PC-3 (cell line): ENCODE measurements at regions not wholly inside any gene's neighbourhood (a gene's known extent, or its start where the extent isn't known, plus 50 kb on each side); places are given as distances from the start of the nearest gene placed in this dataset.

ENCODE experiments used
- EZH2 ChIP-seq: fragments of 300-600 bp; sonication (generic); IDR thresholded peaks from one replicate; pipeline ENCODE4 v1.6.1; 2017; ENCODE audit warnings: antibody characterized with exemption, mild to moderate bottlenecking, low read length; ENCODE audit not compliant: unreplicated experiment
- TF ChIP-seq, protein P1 (sequence below): fragments of 300-600 bp; sonication (generic); conservative IDR thresholded peaks from 2 replicates; pipeline ENCODE4 v1.5.1; 2017; ENCODE audit warnings: antibody characterized with exemption, low read depth, mild to moderate bottlenecking, low read length

DNA sequence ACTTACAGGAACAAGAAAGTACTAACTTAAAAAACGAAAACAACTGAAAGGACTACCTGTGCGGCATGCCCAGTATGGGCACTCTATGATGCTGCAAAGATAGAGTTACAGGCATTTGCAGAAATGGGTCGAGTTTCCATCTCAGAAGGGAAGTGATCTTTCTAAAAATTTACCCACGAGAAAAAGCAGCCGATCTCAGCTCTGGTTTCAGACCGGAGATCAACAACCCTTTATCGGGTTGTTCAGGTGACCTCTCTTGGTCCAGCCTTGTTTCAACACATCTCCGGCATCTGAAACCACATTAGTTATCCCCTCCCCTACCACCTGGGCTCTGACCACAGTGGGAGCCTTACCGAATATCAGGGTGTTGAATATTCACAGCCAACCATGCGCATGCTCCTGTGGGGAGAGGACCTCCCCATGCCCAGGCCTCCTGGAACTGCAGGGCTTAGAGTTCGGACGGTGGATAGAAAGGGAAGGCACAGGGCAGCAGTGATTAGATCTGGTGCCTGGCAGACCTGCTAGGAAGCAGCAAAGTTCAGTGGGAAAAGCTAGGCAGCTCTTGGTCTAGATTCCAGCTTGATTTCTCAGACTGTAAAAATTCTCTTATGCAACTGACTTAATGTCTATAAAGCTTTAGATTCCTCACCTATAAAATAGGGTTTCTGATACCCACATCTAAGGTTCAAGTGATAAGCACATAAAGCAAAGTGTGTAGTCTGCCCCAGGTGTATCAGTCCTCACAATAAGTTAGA lies 906.0 kb downstream of the VRK1 start:
- TF ChIP-seq, protein P1, sequence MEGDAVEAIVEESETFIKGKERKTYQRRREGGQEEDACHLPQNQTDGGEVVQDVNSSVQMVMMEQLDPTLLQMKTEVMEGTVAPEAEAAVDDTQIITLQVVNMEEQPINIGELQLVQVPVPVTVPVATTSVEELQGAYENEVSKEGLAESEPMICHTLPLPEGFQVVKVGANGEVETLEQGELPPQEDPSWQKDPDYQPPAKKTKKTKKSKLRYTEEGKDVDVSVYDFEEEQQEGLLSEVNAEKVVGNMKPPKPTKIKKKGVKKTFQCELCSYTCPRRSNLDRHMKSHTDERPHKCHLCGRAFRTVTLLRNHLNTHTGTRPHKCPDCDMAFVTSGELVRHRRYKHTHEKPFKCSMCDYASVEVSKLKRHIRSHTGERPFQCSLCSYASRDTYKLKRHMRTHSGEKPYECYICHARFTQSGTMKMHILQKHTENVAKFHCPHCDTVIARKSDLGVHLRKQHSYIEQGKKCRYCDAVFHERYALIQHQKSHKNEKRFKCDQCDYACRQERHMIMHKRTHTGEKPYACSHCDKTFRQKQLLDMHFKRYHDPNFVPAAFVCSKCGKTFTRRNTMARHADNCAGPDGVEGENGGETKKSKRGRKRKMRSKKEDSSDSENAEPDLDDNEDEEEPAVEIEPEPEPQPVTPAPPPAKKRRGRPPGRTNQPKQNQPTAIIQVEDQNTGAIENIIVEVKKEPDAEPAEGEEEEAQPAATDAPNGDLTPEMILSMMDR: no peak
- no peak for TF ChIP-seq EZH2
